Testis (tissue), 2 donors: ENCODE measurements at regions not wholly inside any gene's neighbourhood (a gene's known extent, or its start where the extent isn't known, plus 50 kb on each side); places are given as distances from the start of the nearest gene placed in this dataset.

Experiments used
- DNase-seq: peaks from one replicate; pipeline ENCODE4 v3.0.0-alpha.2; 2019
- H3K27ac ChIP-seq, 2 donors: fragments of 200-600 bp; sonication (generic); one replicate each; pipeline ENCODE4 v1.5.1; 2019
- H3K27me3 ChIP-seq: fragments of 200-600 bp; sonication (generic); one replicate; pipeline ENCODE4 v1.5.1; 2019
- H3K36me3 ChIP-seq: fragments of 200-600 bp; sonication (generic); one replicate; pipeline ENCODE4 v1.5.1; 2017; ENCODE audit warnings: low read depth; ENCODE audit errors: missing control alignments
- H3K4me1 ChIP-seq: fragments of 200-600 bp; sonication (generic); one replicate; pipeline ENCODE4 v1.5.1; 2019
- H3K4me3 ChIP-seq, 2 donors: fragments of 200-600 bp; sonication (generic); one replicate each; pipeline ENCODE4 v1.5.1; 2017 to 2019
- H3K9me3 ChIP-seq: fragments of 200-600 bp; sonication (generic); one replicate; pipeline ENCODE4 v1.5.1; 2017
- CTCF ChIP-seq, 3 experiments: fragments of 450-650 bp in 2 of 3; fragments of 200-600 bp in 1 of 3; sonication (generic) in 1 of 3; IDR thresholded peaks; one replicate each; pipeline ENCODE4 v1.5.1; 2016 to 2019; ENCODE audit warnings: antibody characterized with exemption in 3 of 3, mild to moderate bottlenecking in 2 of 3, moderate library complexity in 1 of 3
- POLR2A ChIP-seq: fragments of 450-650 bp; IDR thresholded peaks from one replicate; pipeline ENCODE4 v1.6.1; 2017; ENCODE audit warnings: antibody characterized with exemption, mild to moderate bottlenecking, moderate library complexity
- WGBS, 2 donors: methylation state at CpG; one replicate each; pipeline ENCODE4 v1.1.5; 2018; 5-methylcytosine and 5-hydroxymethylcytosine counted together
- intact Hi-C: fragments of 100-400 bp; cut with DNase I; formaldehyde crosslinking; loops from one replicate; pipeline ENCODE4 v1.15.1; 2023; ENCODE audit warnings: low total_unique reads

- no peak for TF ChIP-seq CTCF (IDR thresholded peaks at IDR 0.05)
- no peak for TF ChIP-seq POLR2A
- Histone ChIP-seq H3K27ac (no peak overlapping the region), H3K27me3 (no peaks in the 10 kb centered on the region), H3K4me1 (no peaks in the 10 kb centered on the region), H3K4me3 (no peak overlapping the region), H3K9me3 (no peaks in the 10 kb centered on the region), H3K36me3 (no peaks in the 10 kb centered on the region)
- intact Hi-C loops = no loop called here
- WGBS, 2 donors = 97 to 98% methylated on average over 1 of the region's 1 CpG
- no peak for DNase-seq
These were observed 52.4 kb upstream of the LRRC8B start for GRCh38 chr1:89472253-89472652.

- H3K27me3 ChIP-seq = no peaks in the 10 kb centered on the region
- H3K36me3 ChIP-seq = no peaks in the 10 kb centered on the region
- no peaks in the 10 kb centered on the region for H3K4me1 ChIP-seq
- DNase-seq = no peak
- WGBS, 2 donors = 76 to 90% methylated on average over 3 of the region's 3 CpGs
- H3K27ac ChIP-seq = no peak overlapping the region
- H3K9me3 ChIP-seq = no peaks in the 10 kb centered on the region
- intact Hi-C loops = no loop called here
- TF ChIP-seq CTCF (IDR thresholded peaks at IDR 0.05) = no peak
- TF ChIP-seq POLR2A = no peak
- H3K4me3 ChIP-seq = no peak overlapping the region
These were observed 51.7 kb upstream of the LRRC8B start for GRCh38 chr1:89472886-89473417.
